ENCODE measurements at regions not wholly inside any gene's neighbourhood (a gene's known extent, or its start where the extent isn't known, plus 50 kb on each side); places are given as distances from the start of the nearest gene placed in this dataset.
"Not testable (repeated sequence)": the region's sequence is repeated elsewhere in the genome, so short reads cannot be mapped to it uniquely, and the experiment has no call there.

DNA sequence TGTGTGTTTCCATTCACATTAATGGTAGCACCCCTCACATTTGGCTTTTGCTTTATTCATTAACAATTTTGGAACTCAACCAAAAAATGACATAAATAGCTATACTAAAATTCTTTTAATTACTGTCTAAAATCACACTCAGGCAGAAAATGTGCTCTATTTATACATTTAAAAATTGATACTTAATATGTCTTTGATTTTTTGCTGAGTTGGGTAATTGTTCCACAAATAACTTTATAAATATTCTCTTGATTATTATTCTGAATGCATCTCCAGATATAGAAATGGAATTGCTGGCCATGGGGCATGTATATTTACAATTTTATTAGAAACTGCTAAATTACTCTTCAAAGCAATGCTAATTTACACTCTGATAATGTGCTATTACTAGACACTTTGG, 658.7 kb upstream of the CHRM3 start:
- no peak for DNase-seq

DNA sequence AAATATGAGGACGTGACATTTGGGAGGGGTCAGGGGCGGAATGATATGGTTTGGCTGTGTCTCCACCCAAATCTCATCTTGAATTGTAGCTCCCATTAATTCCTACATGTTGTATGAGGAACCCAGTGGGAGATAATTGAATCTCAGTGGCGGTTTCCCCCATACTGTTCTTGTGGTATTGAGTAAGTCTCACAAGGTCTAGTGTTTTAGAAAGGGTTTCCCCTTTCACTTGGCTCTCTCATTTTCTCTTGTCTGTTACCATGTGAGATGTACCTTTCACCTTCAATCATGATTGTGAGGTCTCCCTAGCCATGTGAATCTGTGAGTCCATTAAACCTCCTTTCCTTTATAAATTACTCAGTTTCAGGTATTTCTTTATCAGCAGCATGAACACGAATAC, 663.6 kb upstream of the CHRM3 start:
- no peak for DNase-seq

DNA sequence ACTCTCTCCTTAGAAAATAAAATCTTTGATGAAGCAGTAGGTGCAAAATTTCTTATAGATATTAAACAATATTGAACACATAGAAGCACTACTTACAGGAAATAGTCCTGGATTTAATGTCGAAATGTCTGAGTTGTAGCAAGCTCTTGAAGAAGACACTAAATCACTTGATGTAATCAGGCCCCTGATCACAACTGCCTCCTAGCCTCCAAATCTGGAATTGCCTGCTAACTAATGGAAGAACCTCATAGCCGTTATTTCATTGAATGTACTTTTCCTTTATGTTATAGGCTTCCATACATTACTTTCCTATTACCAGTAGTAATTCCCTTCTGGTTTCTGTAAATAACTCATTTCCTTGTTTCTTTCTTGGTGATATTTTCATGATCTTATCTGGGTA, 675.7 kb upstream of the CHRM3 start:
- DNase-seq = no peak

DNA sequence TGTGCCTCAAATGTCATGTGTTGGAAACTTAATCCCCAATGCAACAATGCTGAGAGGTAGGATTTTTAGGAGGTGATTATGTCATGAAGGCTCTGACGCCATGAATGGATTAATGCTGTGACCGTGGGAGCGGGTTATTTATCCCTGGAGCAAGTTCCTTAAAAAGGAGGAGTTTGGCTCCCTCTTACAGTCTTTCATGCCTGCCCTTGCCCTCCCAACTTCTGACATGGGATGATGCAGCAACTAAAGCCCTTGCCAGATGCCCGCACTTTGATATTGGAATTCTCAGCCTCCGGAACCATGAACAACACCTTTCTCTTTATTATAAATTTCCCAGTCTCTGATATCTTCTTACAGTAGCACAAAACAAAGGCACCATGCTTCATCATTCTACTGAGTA, 685.3 kb upstream of the CHRM3 start:
- DNase-seq = no peak

DNA sequence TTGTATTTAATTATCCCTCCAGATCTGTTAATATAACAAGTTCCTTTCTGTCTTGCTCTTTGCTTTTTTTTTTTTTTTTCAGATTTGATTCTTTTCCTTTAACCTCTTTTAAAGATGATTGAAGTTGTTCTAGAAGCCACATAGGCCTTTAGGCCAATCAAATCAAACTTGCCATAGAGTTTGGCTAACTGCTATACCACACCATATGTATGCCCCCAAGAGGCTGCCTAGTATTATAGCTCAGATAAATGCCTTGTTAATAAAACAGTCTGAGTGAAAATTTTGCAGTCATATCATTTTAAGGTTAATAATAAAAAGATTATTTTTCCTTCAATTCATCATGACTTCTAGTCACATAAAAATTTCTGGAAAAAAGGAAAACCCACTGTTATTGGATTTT, 696.0 kb upstream of the CHRM3 start:
- no peak for DNase-seq

DNA sequence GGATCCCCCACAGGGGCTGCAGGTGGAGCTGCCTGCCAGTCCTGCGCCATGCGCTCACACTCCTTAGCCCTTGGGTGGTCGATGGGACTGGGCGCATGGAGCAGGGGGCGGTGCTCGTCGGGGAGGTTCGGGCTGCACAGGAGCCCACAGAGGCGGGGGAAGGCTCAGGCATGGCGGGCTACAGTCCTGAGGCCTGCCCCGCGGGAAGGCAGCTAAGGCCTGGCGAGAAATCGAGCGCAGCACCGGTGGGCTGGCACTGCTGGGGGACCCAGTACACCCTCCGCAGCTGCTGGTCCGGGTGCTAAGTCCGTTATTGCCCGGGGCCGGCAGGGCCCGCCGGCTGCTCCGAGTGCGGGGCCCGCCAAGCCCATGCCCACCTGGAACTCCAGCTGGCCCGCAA, 701.8 kb upstream of the CHRM3 start:
- DNase-seq = not testable (repeated sequence)

DNA sequence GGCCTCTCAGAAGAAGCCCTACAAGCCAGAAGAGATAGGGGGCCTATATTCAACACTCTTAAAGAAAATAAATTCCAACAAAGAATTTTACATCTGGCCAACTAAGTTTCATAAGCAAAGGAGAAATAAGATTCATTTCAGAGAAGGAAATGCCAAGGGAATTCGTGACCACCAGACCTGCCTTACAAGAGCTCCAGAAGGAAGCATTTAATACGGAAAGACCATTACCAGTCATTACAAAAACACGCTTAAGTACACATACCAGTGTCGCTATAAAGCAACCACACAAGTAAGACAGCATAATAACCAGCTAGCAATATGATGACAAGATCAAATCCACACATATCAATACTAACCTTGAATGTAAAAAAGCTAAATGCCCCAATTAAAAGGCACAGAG, 704.9 kb upstream of the CHRM3 start:
- no peak for DNase-seq

DNA sequence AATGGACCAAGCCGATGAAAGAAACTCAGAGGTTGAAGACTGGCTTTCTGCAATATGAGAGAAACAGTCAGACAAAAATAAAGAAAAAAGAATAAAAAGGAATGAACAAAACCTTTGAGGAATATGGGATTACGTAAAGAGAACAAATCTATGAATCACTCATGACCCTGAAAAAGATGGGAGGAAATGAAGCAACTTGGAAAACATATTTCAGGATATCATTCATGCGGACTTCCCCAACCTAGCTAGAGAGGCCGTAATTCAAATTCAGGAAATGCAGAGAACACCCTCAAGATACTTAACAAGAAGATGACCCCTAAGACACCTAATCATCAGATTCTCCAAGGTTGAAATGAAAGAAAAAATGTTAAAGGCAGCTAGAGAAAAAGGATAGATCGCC, 705.3 kb upstream of the CHRM3 start:
- DNase-seq = no peak

DNA sequence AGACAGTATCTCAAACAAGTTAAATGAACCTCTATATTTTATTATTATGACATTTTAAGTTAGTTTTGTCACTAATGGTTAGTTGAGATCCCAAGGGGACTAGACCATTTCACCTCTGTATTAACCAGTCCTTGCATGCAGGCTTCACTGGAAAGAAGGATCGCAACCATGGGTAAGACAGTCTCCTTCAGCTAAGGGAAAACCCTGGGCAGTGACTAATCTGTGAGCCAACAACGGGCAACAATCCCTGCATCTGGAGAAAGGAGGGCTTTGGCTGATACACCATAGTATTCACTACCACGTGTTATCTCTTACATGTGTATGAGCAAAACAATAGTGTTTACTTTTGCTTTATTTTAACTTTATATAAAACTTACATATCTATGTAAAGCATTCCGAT, 708.8 kb upstream of the CHRM3 start:
- no peak for DNase-seq

DNA sequence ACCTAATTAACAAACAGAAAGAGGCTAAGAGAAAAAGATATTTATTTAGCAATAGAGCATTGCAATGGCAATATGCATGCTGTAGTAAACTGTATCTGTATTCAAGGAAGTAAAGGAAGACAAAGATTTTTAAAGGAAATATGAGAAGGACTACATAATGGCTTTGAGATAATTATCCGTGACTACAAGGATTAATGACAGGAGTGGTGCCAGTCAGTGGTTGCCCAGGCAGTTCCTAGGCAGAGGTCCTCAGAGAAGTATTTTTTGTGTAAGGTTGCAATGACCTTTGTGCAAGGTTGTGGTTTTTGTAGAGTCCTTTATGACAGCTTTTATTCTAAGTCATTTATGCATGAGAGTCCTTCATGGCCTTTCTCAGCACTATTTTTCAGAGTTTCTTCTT, 711.1 kb upstream of the CHRM3 start:
- DNase-seq = no peak

DNA sequence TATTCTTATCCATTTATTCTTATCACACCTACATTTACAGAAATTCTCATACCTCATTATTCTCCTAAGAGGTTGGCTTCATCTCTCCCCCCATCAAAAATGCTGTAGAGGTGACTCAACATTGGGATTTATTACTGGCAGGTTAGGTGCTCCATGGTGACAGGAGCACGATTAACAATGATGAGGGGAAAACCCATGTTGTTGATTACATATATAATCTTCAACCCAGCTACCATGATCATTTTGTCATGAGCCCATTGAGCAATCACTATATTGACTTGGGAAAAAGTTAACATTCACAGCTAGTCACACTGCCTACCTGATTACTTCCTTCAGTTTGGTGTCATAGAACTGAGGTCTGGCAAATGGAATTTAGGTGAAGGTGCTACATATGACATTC, 712.1 kb upstream of the CHRM3 start:
- DNase-seq = no peak

DNA sequence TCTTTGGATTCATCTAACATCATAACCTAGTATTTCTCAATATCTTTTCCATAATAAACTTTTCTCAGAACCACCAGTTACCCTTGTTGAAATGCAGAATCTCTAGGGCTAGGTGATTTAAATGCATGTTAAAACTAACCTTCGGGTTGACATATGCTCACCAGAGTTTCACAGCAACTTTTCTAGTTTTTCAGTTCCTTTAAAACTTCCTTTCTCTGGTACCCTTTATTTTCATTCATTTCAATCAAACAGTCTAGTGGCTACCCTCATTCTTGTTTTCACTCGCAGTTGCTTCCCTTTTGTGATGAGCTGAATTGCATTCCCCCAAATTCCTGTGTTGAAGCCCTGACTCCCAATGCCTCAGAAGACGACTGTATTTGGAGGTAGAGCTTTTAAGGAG, 712.8 kb upstream of the CHRM3 start:
- no peak for DNase-seq

DNA sequence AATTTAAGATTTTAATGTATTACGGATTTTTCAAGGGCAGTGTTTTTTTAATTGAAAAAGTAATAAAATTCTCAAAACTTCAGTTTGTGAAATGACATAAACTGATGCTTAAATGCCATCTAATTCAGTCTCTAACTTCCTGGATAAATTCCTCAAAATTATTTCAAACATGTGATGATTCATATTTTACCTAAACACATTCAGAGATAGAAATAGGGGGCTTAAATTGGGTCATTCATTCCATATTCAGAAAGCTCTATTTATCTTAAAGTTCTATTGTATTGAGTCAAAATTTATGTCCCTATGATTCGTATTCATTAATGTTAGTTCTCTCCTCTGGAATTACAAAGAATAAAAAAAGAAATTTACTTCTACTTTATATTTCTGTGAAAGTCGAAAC, 713.6 kb upstream of the CHRM3 start:
- no peak for DNase-seq

DNA sequence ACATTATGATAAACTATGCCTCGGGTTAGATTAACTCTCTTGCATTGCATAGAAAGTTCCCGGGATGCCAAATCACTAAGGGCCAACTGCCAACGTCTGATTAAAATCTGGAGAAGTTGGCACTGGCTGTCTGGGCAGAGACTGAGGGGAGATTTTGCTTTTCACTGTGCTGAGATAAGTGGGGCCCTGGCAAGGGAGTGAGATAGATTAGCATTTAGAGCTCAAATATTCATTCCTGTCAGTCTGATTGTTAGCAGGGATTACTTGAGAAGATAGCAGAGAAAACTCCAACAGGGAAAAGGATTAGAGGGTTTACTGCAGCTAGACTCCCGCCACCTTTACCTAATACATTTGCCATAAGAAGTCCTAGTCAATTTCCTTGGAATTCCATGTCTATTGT, 714.1 kb upstream of the CHRM3 start:
- no peak for DNase-seq

DNA sequence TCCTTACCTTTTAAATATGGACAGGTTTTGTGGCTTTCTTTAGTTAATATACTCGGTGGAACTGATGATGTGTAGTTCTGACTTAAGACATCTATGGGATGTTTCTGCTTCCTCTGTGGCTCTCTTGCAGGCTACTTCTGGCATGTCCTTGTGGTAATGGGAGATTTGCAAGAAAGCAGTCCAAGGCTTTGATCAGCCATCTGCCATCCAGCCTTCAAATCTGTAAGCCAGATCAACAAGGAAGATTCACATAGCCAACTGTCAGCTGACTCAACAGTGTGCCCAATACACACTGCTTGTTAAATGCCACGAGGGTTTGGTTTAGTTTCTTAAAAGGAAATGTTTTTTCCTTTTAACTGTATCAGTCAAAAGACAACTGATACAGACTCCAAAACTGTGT, 722.2 kb upstream of the CHRM3 start:
- no peak for DNase-seq

DNA sequence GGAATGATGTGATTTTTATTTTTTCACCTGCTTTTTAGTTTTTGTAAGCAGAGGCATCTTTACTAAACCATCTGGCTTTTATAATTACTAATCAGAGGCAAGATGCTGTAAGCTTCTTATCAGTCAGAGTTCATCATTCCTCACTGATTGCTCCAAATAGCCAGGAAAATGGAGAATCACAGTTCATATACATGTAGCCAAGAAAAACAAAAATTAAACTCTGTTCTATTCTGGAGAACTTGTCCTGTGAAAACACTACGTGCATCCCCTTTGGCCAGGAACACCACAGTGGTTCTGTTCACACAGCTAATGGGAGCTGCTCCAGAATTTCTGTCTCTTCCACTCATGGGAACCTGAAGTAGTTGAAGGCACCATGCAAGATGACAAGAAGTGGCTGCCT, 725.5 kb upstream of the CHRM3 start:
- no peak for DNase-seq

DNA sequence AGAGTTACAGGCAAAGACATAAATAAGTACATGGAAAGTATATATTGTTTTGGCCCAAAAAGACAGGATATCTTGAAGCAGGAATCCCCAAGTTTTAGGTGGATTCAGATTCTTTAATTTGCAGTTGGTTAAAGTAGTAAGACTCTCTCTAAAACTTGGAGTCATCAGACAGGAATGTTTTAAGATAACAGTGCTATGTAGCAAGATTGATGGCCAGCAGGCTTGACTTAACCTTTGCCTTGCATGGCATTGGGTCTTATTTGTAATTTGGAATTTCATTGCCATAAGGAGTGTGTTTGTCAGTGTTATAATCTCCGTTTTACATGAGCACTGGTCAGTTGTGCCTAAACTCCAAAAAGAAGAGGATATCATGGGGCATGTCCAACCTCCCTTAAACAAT, 727.6 kb upstream of the CHRM3 start:
- no peak for DNase-seq

DNA sequence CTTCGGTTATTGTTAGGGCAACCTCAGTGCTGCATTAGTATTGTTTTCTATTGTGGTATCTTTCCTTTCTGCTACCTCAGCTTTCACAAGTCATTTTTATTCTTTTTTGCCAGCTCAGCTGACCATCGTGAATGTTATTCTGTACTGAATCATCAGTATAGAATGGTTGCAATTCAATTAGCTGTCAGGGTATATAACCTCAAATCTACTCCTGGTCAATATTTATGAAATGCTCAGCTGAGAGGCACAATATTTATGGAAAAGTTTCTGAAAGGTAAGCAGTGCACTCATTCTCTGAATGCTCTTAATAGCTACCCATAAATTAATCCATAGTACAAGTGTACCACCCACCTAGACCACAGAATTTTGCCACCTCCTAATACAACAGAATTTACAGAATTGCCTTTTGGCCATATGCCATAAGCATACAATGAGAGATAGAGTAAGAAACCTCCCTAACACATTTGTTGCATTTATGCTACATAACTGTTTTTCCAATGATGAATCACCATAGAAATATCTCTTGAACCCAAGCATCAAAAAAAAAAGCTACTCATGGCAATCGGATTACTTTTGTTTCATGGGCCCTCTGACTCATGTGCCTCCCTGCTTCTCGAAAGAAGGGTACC, 732.6 kb upstream of the CHRM3 start:
- no peak for DNase-seq

DNA sequence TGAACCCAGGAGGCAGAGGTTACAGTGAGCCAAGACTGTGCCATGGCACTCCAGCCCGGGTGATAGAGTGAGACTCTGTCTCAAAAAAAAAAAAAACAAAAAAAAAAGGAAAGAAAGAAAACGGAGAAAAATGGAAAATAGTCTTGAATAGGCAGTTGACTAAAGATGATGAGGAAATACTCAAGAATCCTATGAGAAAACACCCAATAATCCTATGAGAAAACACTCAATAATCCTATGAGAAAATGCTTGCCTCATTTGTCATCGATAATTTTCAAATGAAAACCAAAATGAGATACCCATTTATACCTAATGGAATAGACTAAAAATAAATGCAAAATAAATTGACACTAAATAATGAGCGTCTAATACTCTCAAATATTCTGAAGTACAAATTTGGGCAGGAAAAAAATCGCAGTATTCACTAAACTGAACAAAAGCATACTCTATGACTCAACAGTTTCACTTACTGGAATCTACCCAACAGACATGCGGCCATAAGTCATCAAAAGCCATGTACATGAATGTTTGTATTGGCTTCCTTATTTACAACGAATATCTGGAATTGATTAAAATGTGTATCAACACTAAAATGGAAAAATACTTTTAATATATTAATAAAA, 733.9 kb upstream of the CHRM3 start:
- no peak for DNase-seq

DNA sequence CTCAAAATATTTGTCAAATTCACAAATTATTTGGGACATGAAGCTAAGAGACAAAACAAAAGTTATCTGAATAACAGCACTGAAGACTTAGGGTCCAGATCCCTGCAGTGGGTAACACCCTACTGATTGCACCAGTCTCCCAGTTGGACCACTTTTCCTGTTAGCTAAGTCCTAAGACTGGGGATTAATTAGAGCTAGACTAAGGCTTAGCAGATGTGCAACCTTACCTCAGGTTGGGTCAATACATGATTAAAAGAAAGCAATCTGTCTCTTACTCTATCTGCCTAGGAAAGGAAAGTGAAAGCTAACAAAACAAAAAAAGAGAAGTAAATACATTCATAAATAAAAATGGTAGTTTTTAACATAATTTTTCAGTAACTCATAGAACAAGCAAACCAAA, 737.2 kb upstream of the CHRM3 start:
- no peak for DNase-seq

DNA sequence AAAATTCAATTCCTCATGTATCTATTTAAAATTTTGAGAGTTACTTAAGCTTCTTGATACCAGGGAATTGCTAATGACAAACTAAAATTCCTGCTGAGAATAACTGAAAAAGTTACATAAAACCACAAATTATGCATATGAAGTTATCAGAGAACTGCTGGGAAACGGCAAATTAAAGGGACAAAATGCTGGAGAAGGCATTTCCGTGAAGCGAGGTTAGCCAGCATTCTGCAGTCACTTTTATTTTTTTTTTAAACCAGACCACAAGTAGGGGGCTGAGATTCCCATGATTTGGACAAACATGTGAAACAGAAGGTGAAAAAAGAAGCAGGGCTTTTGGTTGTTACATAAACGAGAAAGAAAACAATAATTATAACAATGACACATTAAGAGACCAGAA, 737.6 kb upstream of the CHRM3 start:
- DNase-seq = no peak

DNA sequence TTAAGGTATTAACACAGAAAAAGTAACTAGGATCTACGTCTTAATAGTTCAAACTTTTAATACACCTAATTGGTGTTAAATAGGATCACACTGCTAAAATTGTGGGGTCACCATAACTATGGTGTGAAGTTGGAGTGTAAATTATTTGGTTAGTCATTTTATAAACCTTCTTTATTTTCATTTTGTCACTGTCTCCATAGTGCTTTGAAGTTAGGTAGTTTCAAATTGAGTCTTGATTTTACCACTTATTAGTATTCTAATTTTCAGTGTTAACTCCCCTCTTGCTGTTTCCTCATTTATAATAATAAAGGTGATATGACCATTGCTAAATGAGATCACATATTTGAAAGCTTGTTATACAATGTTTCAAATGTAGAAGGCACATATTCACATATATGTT, 738.1 kb upstream of the CHRM3 start:
- DNase-seq = no peak

DNA sequence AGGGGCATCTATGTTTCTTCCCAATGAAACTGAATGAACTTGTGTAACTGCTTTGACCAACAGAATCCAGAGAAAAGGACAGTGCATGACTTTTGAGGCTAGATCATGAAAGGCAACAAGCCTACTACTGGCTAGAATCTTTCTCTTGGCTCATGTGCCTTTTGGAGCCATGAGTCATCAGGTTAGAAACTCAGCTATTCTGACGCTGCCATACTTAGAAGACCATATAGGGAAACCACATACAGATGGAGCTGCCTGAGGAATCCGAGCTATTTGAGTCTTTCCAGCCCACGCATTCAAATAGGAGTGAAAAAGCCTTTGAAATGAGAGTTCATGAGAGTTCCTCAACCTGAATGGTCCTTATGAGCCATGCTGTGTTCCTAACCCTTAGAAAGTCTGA, 738.5 kb upstream of the CHRM3 start:
- no peak for DNase-seq

DNA sequence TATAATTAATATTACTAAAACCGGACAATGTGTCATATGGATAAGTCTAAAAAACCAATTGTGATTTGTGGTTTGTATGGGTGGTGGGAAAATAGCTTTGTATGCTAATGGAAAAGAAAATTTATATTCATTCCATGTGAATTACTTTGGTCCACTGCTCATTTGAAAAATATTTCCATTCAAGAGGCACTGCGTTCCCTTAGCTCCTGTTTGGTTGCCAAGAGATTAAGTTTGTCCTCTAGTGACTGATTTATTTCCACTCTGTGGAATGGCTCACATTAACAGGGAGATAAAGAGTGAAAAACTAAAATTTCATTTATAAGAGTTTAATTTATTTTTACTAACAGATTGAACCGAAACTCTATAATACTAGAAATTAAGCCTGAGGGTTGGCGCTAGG, 744.1 kb upstream of the CHRM3 start:
- DNase-seq = no peak

DNA sequence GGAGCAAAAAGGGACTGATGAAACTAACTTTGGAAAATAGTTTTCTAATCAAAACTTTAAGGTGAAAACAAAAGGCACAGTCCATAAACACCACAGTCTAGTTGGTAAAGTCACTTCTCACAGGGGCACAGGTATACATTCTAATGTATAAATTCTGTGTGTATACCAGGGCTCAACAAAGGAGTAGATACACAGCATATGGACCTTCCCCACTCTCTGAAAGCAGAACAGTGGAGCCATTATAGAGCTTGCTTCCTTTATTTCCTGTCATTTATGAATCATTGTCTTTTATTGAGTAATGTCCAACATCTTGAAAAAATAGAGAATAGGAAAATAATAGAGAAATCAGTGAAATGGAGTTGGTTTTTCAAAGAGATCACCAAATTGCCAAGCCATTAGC, 746.5 kb upstream of the CHRM3 start:
- no peak for DNase-seq

DNA sequence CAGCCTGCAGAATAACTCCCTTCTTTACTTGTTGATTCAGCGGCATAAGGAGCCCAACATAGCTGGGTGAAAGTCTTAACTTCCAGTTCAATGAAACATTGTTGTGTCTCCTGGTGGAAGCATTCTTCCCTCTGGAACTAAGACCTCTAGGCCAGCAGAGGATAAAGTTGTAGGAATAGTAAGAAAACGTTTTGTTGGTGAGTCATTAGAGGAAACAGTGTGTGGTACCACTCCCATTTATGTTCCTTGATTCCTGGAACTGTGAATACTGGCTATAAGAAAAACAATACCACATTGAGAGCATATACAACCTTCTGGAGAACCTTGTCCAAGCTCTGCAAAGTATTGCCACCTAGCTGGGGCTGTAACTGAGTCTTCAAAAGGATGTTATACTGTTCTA, 737.4 kb upstream of the ZP4 start:
- DNase-seq = no peak

Data from SHP77 treated with DMSO at 0.1 percent for 48 hours (cell line).